Cardiac septum (tissue), 1 donor: ENCODE measurements at regions not wholly inside any gene's neighbourhood (a gene's known extent, or its start where the extent isn't known, plus 50 kb on each side); places are given as distances from the start of the nearest gene placed in this dataset.
"Not testable (repeated sequence)": the region's sequence is repeated elsewhere in the genome, so short reads cannot be mapped to it uniquely, and the experiment has no call there.

ENCODE experiments used
- DNase-seq: peaks from one replicate; pipeline ENCODE4 v3.0.0-alpha.2; 2020; ENCODE audit warnings: low spot score
- intact Hi-C: fragments of 100-400 bp; cut with DNase I; formaldehyde crosslinking; loops from one replicate; pipeline ENCODE4 v1.14.0; 2022
- donor health status: DM: no; HTN: no; CAD: no.

DNA sequence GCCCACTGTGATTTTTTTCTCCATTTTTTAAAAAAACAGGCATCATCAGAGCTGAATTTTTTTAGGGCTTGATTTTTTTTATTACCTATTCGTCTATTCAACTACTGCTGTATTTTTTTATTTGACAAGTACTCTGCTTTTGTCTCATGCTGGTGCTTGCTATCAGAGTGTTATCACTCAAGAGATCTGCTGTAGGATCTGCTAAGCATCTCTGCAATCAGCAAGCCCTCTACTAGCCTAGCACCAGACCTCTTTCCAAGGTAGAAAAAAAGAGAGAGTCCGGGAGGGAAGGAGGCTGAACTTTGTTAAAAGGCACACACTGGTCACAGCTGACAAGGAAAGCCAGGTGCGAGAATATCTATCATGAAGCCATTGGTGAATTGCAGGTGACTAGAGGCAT, 413.8 kb upstream of the CCNH start:
- intact Hi-C loops: no loop called here

DNA sequence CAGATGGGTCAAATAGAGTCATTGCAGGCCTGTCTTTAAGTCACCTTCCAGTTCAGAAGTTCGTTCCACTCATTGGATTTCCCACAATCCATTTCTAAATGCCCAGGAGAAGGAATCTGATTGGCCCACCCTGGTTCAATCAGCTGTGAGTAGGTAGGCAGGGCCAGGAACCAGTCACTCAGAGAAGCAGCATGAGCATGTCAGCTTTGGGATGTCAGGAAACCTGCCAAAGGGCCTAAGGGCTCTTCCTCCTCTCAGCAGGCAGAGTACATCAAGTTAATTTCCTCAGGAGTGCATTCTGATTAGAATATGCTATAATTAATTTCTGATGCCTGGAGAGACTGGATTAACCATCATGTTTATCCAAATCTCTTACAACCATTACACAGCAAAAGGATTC, 412.9 kb upstream of the CCNH start:
- intact Hi-C loops: no loop called here
- DNase-seq: no peak

More for the DNA sequence above, 413.8 kb upstream of the CCNH start:
- no peak for DNase-seq

DNA sequence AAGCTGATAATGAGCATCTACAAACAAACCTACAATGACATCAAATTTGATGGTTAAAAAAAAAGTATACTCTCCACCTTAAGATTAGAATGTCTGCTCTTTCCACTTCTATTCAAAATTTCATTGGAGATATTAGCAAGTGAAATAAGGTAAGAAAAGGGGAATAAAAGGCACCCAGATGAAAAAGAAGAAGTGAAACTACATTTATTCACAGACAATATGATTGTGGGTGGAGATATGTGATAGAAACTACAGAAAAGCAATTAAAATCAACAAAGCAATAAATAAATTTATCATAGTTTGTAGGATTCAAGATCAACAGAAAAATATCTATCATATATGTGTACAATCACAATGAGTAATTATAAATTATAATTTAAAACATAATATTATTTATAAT, 395.1 kb upstream of the CCNH start:
- intact Hi-C loops: no loop called here

DNA sequence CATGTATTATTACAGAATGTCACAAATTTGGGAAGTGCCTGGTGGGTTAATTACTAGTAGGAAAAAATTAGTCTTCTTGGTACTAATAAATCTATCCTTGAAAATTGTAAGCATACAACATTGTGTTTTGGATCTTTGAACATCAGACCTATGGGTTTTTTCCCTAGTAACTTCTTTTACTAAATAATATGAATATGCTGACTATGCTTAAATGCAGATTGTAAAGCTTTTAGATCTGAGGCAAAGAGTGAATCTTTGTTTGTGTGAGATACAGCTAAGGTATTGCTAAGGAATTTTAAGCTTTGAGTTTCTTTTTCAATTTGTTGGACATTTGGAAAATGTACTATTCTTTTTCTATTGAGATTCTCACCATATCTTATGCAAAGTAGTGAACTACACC, 390.6 kb upstream of the CCNH start:
- intact Hi-C loops: no loop called here

More for the DNA sequence above, 395.1 kb upstream of the CCNH start:
- no peak for DNase-seq

DNA sequence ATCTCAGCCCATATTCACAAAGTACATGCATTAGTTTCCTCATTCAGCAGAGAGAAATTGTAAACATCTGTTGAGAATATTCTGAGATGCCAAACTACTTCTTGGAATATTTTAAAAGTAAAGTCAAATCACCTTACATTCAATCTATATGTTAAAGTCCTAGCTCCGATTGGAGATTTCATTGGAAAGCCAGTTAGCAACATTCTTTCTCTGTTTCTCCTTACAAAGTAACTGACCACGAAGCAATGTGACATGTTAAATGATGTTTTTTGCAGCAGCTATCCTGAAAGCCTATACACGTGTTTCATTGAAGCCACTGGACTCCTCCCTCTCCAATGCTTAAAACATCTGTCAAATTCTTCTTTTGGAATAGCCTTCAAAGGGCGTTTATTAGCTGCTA, 379.1 kb upstream of the CCNH start:
- DNase-seq: no peak
- intact Hi-C loops: no loop called here

More for the DNA sequence above, 390.6 kb upstream of the CCNH start:
- DNase-seq: no peak

DNA sequence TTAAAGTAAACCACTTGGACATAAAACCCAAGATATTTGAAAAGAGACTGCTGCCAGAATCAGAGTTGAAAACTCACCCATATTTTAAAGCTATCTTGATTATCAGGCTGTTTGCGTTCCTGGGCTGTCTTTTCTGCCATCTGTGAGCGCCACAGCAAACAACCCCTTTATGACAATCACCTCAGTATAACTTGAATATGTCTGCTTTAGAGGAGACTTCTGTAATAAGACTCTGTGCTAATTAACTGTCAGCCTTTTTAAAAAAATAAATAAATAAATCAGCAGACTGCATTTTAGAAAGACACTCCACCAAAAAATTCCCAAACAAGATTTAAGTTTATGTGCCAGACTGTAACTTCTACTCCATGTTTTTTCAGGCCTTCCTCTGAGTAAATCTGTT, 375.7 kb upstream of the CCNH start:
- DNase-seq: no peak
- intact Hi-C loops: loop anchor here (10.0 kb wide), 1 partner anchor 356 kb away; no protein-coding TSS in a partner anchor

DNA sequence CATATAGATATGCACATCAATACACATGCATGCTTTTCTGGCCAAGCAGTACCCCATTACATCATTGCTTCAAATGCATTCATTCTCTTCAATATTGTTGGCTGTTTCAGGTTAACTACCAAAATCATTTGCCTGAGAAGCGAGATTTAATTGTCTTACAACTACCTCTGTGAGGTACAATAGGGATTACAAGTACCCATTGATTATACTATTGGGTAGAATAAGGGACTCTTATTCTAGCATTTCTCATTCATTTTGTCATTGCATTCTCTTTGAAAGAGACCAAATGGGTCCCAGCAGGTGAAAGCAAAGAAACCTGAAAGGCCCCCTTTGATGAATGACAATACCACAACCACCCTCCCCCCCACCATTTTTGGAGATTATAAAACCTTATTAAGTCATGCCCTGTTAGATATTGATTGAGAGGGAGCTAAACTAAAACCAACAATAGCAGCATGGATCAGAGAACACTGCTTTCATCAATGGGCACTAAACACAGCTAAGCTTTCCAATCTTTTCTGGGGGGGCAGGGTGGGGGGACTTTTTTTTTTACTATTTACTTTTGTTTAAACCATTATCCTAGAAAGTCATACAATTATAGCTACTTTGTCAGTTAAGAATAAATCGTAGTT, 375.0 kb upstream of the CCNH start:
- no peak for DNase-seq
- intact Hi-C loops: loop anchor here (10.0 kb wide), 1 partner anchor 357 kb away; no protein-coding TSS in a partner anchor

DNA sequence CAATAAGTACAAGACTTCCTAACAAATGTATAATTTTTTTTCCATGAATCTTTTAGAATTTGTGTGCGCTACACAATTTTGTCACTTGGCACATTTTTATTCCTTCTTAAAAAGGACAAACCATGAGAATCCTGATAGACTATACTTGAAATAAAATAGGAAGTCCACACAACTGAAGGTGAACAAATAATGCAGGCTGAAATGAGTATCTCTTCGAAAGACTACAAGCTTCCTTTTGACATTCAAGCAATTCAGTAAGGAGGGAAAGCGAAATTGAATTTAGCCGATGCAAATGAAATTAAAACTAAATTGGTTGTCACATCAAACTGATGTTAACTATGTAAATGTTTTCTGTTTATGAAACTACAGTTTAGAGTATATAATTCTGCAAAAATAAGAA, 374.4 kb upstream of the CCNH start:
- no peak for DNase-seq
- intact Hi-C loops: loop anchor here (10.0 kb wide), 1 partner anchor 358 kb away; no protein-coding TSS in a partner anchor

DNA sequence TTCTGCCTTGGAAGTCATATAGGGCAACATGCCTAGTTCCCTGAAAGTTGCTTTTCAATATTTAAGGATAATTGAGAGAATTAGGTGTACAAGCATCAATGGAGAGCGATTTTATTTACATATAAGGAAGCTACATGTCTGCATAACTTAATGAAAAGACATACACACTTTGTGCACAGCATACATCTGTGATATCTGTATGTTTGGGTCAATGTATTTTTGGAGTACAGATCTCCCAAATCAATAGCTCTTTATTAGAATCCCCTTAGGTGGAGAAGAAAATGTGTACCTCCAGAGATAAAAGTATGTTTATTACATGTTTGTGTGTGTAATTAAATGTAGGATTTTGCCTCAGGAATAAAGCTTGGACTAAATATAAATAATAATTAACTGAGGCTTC, 373.7 kb upstream of the CCNH start:
- intact Hi-C loops: loop anchor here (10.0 kb wide), 1 partner anchor 358 kb away; no protein-coding TSS in a partner anchor
- no peak for DNase-seq

DNA sequence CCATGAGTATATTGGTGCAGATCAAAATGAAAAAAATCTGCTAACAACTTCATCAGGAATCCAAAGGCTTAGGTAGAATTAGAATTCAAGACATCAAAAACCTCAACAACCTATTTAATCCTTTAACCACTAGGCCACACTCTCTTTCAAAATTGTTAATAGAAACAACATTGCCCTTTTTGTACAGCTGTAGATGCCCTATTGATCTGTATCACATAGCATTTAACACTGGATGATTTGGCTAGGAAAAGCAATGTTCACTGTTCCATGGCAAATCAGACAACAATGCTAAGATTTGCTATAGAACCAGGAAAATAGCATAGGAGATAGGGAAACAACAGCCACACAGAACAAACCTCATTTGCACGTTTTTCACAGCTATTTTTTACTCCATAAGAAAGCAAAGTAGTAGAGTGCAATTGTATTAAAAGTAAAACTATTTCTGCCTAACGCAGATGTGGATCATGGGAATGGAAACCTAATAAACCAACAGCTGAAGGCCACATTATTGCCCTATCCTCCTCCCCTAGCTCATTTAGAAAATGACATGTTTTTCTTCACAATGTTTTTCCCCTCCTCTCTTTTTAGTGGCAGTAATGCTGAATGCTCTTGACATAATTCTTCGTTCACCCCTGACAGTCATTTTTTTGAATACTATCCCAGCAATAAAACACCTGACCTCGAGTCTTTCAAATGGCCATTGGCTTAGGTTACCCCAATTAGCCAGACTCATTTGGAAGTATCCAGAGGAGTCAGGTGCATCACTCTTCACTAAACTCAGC, 373.0 kb upstream of the CCNH start:
- no peak for DNase-seq
- intact Hi-C loops: loop anchor here (10.0 kb wide), 1 partner anchor 359 kb away; no protein-coding TSS in a partner anchor

DNA sequence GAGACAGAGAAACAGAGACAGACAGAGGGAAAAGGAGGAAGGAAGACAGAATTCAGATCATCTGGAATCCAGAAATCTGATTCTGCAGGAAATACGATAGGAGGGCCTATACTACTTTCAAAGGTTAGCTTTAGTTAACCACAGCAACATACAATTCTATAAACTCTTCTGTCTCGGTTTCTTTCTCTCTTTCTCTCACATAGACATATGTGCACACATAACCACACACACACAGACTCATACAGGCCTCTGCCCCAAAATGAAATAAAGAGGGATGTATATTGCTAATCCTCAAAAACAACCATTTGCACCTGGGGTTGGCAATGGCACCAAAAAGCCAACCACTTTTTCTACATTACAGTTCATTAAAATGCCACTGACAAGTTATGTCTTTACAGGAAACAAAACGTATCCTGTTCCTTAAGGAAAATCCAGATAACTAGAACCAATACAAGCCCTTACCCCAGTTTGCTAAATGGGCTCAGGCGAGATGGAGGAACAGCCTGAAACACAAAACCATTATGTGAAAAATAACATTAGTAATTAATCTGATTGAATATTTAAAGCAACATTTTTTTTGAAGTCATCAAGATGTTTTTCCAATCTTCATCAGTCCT, 372.3 kb upstream of the CCNH start:
- DNase-seq: no peak
- intact Hi-C loops: loop anchor here (10.0 kb wide), 1 partner anchor 360 kb away; no protein-coding TSS in a partner anchor

DNA sequence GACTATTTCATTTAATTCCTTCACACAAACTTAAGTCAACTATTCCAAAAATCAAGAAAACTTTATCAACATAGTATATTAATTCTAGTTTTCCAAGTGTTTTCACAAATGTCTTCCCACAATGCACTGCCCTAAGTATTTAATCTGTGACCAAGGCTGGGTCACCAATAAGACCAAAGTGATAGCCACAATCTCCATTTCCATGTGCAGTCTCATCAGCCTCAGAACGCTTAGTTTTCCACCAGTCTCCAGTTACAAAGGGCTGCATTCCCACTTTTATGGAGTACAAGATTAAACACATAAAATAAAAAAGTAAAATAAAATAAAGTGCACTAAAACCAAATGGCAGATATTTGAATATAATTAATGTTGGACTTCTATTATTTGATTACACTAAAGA, 371.6 kb upstream of the CCNH start:
- intact Hi-C loops: loop anchor here (10.0 kb wide), 1 partner anchor 360 kb away; no protein-coding TSS in a partner anchor
- DNase-seq: no peak

DNA sequence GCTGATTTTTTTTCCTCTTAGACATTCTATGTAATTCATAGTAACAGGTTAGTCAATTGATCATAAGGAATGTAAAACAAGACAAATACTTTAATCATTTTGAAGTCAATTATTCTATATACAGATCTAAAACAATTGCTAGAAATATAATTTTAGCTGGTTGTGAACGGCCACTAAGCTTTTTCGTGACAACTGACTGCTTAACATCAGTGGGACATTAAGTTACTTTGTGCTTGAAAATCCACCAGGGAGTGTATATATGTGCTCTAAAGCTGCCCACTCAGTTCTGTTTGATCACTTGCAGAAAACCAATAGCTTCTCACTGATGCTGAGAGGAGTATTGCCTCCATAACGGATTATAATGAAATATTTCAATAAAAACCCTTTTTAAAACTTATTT, 370.2 kb upstream of the CCNH start:
- intact Hi-C loops: loop anchor here (10.0 kb wide), 1 partner anchor 362 kb away; no protein-coding TSS in a partner anchor
- no peak for DNase-seq

DNA sequence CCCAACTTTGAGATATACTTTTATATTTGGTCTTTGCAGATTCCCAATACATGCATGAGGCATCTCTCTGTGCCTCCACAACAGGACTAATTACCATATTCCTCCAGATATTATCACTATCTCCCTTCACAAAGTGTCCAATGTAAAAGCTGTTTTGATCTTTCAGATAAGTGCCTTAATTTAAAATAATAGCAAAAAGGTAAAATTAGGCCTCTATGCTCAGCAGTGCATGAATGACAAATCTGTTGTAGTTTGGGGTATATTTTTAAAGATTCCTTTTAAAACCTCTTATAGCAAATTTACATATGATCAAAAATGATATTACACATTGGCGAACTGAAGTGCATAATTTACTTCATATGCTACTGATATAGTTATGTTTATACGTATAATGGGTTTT, 369.2 kb upstream of the CCNH start:
- intact Hi-C loops: loop anchor here (2.0 to 10.0 kb wide), 2 partner anchors 363 to 909 kb away; no protein-coding TSS in a partner anchor

DNA sequence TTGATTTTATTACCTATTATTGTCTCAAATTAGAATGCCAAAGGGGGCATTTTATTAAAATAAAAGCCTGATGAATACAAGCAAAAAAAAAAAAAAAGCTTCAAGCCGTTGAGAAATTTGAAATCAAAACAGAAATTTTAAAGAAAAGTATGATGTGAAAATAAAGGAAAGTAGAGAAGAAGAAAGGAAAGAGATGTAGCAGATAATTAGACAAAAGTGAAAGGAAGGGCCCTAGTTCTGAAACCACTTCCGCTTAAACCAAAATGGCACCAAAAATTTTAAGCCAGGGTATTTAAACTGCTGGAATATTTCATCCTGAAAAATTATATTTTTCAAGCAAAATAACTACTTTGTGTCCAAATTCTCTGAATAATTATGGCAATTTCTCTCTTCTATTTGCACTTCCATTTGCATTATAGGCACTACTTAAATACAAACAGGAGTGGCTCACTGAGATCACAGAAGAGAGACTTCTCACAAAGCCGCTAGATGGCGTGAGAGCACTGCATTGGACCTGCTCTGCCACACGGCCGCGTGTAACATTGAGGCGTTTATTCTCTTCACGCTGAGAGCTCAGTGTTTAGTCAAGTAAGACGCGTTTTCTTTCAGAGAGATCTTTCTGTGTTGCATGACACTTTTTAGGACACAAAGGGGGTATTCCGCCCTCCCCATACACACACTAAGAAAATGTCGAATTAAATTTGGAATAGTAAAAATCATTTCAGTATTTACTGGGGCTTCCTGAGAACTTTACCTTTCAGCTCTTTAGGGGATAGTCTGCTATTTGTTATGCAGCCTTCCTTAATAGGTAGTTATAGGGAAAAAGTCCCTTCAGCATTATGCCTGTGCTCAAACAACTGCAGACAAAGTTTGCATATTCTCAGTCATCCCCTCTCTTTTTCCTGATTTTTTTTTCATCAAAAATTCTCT, 368.4 kb upstream of the CCNH start:
- intact Hi-C loops: loop anchor here (2.0 to 10.0 kb wide), 2 partner anchors 364 to 910 kb away; no protein-coding TSS in a partner anchor

More for the DNA sequence above, 369.2 kb upstream of the CCNH start:
- DNase-seq: no peak

DNA sequence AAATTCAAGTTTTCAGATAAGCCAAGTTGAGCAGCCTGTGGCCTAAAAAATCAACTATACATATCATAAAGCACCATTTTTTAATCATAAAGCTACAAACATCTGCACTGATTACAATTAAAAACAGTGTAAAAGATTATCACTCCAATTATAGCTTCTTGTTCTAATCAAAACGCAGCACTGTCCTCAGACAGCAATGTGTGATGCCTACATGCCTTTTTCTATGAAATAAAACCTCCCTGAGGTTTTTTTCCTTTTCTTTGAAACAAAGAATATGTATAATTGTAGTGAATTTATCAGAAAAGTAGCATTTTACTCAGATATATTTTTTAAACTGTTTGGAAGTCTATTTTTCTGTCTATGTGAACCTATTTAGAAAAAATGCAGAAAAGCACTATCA, 366.1 kb upstream of the CCNH start:
- intact Hi-C loops: no loop called here

More for the DNA sequence above, 368.4 kb upstream of the CCNH start:
- peak; percentile 84 for DNase-seq

DNA sequence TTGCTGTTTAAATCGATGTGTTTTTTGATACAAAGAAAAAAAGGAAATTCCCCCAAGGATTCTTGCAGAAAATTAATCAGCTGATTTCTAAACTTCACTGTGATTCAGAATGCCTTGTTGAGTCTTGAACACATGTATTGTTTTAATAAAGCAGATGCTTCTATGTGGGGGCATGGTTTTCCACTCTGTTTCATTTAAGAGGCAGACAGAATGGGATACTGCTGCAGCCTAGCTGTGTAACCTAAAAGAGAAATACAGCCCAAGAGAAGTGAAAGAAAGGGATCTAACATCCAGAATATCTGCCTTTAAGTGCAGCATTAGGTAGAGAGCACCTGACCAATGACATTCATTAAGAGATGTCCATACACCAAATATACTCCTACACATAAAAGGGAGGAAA, 365.1 kb upstream of the CCNH start:
- DNase-seq: no peak
- intact Hi-C loops: no loop called here

More for the DNA sequence above, 366.1 kb upstream of the CCNH start:
- no peak for DNase-seq

DNA sequence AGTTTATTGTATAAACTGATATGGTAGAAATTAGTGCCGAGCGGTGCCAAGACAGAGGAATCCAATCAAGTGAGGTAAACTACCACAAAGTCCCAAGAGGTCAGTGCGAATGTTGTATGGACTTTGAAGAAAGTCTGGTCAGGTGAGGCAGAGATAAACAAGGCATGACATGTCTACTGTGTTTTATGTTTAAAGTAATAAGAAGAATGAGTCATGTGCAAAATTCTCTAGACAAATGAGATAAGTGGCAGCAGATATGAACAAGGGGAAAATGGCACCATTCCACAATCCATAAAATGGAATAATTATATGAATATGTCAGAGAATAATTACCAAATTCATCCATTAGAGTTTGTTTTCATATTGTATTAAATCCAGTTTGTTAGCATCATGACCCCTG, 364.1 kb upstream of the CCNH start:
- DNase-seq: no peak
- intact Hi-C loops: no loop called here

DNA sequence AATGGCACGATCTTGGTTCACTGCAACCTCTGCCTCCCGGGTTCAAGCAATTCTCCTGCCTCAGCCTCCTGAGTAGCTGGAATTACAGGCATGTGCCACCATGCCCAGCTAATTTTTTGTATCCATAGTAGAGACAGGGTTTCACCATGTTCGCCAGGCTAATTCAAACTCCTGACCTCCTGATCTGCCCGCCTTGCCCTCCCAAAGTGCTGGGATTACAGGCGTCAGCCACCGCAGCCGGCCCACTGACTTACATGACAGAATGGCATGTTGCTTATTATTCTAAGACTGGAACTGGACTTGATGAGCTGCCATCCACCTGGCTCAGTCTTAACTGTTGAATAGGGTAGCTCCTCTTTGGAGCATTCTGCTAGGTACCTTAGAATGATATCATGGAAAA, 363.6 kb upstream of the CCNH start:
- intact Hi-C loops, DNase-seq: not testable (repeated sequence)
